Stimulated activated CD4-positive, alpha-beta T cell treated with anti-CD3 and anti-CD28 coated beads, Interleukin-15, amount 100 ng/mL, for 24 hours (primary cell): ENCODE measurements at regions not wholly inside any gene's neighbourhood (a gene's known extent, or its start where the extent isn't known, plus 50 kb on each side); places are given as distances from the start of the nearest gene placed in this dataset.
"Not testable (repeated sequence)": the region's sequence is repeated elsewhere in the genome, so short reads cannot be mapped to it uniquely, and the experiment has no call there.

Experiments
- DNase-seq: peaks from one replicate; pipeline ENCODE4 v3.0.0-alpha.2; 2020

GRCh38 chr12:114616081-114616480 is 67.9 kb downstream of the TBX3 start:
- no peak for DNase-seq

DNA sequence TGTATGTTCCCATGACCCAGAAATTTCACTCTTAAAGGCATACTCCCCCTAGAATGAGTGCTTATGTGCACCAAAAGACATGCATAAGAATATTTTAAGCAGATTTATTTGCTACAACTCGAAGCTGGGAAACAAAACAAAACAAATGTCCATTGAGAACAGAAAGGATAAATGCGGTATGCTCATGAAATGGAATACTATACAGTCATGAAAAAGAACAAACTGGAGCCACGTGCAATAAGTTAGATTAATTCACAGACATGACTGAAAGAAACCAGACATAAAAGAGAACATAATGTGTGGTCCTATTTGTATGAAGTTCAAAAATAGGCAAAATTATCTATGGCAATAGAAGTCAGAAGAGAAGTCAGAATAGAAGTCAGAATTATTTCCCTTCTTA is 69.9 kb downstream of the TBX3 start:
- no peak for DNase-seq

- DNase-seq = no peak
Measured at GRCh38 chr12:114612062-114612461, 71.9 kb downstream of the TBX3 start.

GRCh38 chr12:114611145-114612018 is 72.6 kb downstream of the TBX3 start:
- DNase-seq = no peak

- no peak for DNase-seq
Measured at GRCh38 chr12:114608509-114608908, 75.5 kb downstream of the TBX3 start.

DNA sequence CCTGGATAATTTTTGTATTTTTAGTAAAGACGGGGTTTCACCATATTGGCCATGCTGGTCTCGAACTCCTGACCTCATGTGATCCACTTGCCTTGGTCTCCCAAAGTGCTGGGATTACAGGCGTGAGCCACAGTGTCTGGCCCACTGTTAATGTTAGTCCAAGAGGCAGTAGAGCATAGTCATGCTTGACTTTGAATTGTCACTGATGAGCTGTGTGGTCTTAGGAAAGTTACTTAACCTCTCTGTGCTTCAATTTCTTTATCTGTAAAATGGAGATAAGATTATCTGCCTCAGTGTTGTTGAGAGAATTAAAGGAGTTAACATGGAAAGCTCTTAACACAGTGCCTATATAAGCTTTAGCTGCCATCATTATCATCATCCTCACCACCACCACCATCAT is 78.1 kb downstream of the TBX3 start:
- DNase-seq = no peak

DNA sequence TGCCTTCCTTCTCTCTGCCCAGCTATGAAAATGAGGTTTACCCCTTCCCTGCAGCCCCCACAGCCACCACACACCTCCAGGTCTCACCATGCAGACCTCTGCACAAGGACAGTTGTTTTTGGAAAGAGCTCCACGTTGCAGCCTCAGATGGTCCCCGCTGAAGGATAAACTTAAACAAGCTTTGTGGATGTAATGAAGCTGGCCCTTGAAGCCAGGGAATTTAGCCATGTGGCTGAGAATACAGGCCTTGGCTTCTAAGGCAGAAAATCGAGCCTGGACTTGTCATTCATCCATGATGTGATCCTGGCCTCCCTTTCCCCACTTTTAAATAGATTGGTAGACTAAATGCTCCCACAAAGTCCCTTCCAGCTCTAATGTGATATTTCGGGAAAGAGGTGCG is 79.4 kb downstream of the TBX3 start:
- no peak for DNase-seq

DNA sequence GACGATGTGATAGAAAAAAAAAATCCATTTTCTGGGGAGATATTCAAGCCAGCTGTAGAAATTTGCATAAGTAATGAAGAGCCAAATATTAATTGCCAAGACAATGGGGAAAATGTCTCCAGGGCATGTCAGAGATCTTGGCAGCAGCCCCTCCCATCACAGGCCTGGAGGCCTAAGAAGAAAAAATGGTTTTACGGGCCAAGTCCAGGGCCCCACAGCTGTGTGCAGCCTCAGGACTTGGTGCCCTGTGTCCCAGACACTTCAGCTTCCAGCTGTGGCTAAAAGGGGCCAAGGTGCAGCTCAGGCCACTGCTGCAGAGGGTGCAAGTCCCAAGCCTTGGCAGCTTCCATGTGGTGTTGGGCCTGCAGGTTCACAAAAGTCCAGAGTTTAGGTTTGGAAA is 83.4 kb downstream of the TBX3 start:
- not testable (repeated sequence) for DNase-seq

GRCh38 chr12:114598111-114598510 is 85.9 kb downstream of the TBX3 start:
- no peak for DNase-seq

GRCh38 chr12:114592946-114593345 is 91.0 kb downstream of the TBX3 start:
- no peak for DNase-seq

DNA sequence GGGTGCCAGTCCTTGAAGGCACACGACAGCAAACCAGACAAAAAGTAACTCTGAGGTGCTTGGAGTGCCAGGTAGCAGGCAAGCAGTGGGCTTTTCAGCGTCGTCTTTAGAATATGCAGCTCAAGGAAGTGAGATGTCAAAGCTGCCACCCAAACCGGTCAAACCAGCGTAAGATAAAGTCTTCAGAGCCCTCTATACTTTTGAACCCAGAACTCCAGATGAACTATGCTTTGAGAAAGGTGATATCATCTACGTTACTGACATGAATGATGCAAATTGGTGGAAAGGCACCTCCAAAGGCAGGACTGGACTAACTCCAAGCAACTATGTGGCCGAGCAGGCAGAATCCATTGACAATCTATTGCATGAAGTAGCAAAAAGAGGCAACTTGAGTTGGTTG is 95.9 kb downstream of the TBX3 start:
- no peak for DNase-seq

- DNase-seq = no peak
Measured at GRCh38 chr12:114580306-114580705, 103.7 kb downstream of the TBX3 start.

DNA sequence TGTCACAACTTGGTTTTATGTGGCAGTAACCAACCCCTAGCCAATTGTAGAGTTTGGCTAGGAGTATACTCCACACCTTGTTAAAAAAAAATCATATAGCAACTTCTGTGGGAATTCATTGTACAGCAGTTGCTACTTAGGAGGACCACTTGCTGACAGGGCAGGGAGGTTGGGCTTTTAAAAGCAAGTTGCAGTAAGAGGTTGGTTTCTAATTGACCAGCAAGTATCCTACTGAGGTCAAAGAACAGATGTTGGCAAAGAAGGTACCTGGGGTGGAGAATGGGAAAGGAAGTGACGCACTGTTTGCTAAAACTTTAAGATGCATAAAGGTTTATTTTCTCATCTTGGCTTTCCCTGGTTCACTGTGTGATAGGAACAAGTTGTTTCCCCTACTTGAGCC is 104.6 kb downstream of the TBX3 start:
- DNase-seq = no peak

GRCh38 chr12:114562654-114563053 is 121.3 kb downstream of the TBX3 start:
- no peak for DNase-seq

DNA sequence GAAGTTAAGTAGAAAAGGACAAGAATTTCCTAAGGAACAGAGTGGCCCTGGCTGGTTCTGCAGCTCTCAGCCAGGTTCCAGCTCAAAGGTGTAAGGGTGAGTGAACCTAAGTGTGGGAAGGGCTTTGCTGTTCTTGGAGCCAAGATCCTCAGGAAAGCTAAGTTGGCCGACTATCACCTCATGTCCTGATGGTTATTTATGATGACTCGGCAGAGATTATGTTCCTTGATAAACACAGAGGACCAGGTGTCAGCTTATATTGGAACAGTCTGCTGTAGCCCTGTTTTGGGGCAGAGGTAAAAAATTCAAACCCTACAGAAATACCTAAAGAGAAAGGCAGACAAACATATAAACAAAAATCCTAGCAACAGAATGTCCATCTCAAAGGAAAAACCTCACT is 128.5 kb downstream of the TBX3 start:
- no peak for DNase-seq

DNA sequence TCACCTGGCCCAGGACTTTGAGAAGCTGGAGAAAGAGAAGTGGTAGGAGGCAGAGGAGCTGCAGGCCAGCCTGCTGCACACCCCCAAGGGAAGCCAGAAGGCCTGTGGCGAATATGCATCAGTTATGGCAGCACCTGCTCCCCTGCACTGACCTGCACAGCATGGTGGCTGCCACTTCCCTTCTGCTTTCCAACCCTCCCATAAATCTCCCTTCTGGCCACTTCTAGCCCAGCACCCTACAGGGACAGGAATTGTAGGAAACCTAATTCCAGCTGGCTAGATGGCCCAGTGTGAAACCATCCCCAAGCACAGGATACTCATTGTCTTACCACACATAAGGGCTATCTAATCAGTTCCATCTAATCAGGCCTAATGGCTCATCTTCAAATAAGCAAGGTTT is 136.3 kb downstream of the TBX3 start:
- DNase-seq = no peak

- DNase-seq = no peak
Measured at GRCh38 chr12:114530417-114530816, 124.5 kb upstream of the TBX5 start.

- no peak for DNase-seq
Measured at GRCh38 chr12:114529966-114530365, 124.0 kb upstream of the TBX5 start.

- no peak for DNase-seq
Measured at GRCh38 chr12:114528766-114529165, 122.8 kb upstream of the TBX5 start.

DNA sequence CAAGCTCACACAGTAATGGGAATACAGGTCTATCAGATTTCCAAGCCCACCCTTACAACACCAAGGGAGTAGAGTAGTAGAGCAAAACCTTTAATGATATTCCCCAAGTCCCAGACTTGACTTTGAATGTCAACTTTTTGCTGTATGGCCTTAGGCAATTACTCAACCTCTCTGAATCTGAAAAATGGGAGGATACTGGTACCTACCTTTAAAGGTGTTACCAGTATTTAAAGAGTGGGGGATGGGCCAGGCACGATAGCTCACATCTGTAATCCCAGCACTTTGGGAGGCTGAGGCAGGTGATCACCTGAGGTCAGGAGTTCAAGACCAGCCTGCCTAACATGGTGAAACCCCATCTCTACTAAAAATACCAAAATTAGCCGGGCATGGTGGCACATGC is 115.2 kb upstream of the TBX5 start:
- DNase-seq = not testable (repeated sequence)

DNA sequence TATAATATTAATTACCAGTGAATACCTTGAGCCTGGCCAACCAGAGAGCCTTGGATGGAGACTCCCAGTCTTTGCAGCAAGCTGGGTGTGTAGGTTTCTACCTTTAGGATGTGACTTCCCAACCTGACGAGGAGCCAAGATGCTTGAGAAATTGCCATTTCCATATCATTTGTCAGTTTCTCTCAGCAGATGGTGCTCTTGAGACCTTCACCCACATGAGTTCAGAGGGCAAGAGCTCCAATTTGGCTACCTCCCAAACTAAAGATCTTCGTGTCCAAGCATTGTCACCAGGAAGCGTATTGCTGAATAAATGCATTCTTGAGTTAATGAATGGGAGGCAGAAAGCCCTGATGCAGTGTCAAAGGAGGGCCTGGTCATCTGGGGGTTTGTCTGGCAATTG is 106.4 kb upstream of the TBX5 start:
- no peak for DNase-seq

- peak; percentile 70 for DNase-seq
Measured at GRCh38 chr12:114508529-114509129, 102.7 kb upstream of the TBX5 start.

DNA sequence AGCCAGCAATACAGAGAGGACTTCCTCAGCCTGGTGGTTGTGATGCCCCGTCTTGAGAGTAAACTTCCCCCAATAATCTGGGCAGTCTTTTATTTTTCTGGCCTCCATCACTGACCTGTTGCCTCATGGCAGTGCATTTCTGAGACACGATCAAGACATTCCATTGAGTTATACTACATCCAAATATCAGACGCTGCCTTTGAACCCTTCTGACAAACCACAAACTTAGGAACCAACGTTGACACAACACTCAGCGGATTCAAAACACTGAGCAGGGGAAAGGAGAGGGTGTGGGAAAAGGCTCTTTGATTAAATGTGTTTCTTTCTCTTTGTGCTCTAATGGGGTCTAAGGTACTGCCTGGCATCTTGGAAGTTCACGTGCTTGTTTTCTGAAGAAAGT is 100.7 kb upstream of the TBX5 start:
- no peak for DNase-seq

DNA sequence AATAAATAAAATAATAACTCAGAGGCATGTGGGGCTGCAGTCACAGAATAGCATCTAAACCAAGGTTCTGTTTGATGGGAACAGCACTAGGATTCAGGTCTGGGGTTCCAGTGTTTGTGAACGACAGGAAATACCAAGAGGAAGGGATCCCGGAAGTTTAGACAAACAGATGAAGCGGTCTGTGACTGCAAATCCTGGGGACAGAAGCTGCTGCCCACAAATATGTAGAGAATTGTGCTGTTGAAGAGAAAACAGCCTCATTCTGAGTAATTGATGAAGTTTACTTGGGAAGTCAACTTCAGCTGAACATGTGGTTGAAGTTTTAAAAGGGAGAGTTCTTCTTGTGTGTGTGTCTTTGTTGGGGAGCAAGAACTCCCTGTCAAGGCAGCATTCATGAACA is 98.4 kb upstream of the TBX5 start:
- DNase-seq = no peak

GRCh38 chr12:114501474-114501807 is 95.5 kb upstream of the TBX5 start:
- no peak for DNase-seq
